AG10803 (cell line): ENCODE measurements at regions not wholly inside any gene's neighbourhood (a gene's known extent, or its start where the extent isn't known, plus 50 kb on each side); places are given as distances from the start of the nearest gene placed in this dataset.

Experiments used
- DNase-seq: peaks from one replicate; pipeline ENCODE4 v3.0.0; 2010; ENCODE audit warnings: low read depth
- H3K4me3 ChIP-seq: 2 replicates; pipeline ENCODE4 v1.5.1; 2011; ENCODE audit warnings: mild to moderate bottlenecking, low read length, control low read depth
- TF ChIP-seq, protein P1 (sequence below): conservative IDR thresholded peaks from 2 replicates; pipeline ENCODE4 v1.5.1; 2011; ENCODE audit warnings: mild to moderate bottlenecking, low read length, control low read depth, inconsistent platforms

DNA sequence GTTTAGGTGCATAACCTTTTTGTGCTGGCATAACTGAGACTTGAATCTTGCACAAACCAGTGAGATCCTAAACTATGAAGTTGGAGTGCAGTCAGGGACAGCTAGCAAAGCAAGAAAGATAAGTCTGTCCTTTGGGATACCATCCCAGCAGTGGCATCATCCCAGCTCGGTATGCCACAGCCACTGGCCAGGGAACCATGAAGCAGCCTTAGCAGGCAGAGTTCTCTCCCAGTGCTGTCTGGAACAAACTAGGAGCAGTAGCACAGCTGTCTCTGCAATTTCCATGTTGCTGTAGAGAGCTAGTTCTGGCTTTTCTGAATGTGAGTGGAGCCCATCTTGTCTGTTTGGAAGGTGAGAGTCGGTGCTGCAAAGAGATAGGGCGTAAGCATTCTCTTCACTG lies 130.3 kb downstream of the DTWD1 start:
- DNase-seq, result no peak
- TF ChIP-seq, protein P1, sequence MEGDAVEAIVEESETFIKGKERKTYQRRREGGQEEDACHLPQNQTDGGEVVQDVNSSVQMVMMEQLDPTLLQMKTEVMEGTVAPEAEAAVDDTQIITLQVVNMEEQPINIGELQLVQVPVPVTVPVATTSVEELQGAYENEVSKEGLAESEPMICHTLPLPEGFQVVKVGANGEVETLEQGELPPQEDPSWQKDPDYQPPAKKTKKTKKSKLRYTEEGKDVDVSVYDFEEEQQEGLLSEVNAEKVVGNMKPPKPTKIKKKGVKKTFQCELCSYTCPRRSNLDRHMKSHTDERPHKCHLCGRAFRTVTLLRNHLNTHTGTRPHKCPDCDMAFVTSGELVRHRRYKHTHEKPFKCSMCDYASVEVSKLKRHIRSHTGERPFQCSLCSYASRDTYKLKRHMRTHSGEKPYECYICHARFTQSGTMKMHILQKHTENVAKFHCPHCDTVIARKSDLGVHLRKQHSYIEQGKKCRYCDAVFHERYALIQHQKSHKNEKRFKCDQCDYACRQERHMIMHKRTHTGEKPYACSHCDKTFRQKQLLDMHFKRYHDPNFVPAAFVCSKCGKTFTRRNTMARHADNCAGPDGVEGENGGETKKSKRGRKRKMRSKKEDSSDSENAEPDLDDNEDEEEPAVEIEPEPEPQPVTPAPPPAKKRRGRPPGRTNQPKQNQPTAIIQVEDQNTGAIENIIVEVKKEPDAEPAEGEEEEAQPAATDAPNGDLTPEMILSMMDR, result no peak
- H3K4me3 ChIP-seq, result no peak overlapping the region

DNA sequence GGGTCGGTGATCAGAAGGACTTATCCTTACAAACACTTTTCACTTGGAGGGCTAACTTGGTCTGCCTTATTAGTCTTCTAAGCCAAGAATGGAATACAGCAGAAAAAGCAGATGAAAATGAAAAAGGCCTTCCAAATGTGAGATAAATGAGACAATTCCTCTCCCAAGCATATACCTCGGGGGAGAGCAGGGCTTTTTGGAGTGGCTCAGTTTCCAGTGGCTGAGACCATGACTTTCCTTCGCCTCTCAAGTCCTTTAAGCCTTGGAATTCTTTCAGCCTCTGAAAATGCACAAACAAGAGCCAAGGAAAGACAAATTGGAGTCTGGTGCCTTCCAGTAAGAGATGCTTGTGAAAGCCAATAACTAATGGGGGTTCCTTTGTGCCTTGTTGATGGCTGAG lies 130.9 kb downstream of the DTWD1 start:
- no peak overlapping the region for H3K4me3 ChIP-seq
- TF ChIP-seq, protein P1, result no peak
- DNase-seq, result no peak

DNA sequence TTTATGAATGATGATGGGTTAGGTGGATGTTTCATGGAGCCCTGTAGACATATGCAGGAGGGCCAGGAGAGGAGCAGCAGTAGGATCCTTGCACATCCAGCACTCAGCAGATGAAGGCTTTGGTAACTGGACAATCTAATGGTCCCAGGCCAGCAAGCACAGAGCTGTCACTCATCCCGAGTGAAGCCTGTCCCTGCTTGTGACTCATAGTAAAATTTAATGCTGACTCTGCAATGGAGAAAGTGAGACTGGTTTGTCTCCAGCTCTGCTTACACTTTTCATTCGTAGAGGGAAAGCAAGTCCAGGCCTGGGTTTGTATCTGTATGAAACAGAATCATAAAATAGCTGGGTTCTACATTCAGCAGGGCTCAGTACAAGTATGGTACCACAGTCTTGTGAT lies 131.7 kb downstream of the DTWD1 start:
- DNase-seq, result no peak
- H3K4me3 ChIP-seq, result no peak overlapping the region
- TF ChIP-seq, protein P1, result no peak

DNA sequence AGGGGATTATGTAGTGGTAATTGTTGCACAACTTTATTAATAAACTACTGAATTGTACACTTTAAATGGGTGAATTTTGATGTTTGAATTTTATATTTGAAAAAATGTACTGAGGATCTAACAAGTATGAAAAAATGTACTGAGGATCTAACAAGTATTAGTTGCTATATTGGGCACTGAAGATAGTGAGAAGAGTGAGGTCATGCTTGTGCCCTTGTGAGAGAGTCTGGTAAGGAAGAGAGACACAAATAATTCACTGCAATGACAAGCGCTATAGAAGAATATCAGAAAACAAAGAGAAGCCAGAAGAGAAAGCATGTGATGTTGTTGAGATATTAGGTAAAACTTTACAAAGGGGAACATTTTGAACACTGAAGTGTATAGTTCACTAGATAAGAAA lies 137.6 kb downstream of the DTWD1 start:
- TF ChIP-seq, protein P1, result no peak
- DNase-seq, result no peak
- H3K4me3 ChIP-seq, result no peak overlapping the region

DNA sequence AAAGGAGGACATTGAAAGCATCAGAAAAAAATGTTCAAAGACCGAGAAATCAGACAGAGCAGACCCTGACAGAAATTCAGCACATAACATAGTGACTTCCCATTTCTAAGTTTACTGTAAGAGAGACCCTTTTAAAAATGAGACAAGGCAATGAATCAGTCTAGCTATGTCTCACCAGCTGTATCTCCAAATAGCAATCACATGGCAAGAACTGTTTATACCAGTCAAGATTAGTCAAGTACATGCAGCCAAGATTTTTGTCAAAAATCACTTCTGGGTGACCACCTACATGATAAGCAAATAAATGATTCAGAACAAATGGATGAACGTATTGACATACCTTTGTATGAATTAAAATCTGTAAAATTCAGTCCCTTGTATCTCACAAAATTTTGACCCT lies 138.0 kb downstream of the DTWD1 start:
- no peak overlapping the region for H3K4me3 ChIP-seq
- TF ChIP-seq, protein P1, result no peak
- DNase-seq, result no peak

DNA sequence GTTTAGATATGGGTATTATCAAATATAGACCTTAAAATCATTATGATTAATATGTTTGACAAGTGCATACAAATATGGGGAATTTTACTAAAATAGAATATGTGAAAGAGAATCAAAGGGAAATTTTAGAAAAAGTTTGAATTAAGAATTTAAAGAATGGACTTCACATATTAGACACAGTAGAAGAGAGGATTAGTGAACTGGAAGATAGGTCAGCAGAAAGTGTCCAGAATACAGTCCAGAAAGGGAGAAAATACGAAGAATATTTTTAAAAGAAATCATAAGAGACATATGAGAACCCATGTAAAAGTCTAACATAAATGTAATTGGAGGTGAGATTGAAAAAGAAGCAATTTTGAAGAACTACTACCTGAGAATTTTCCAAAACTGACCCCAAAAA lies 139.9 kb downstream of the DTWD1 start:
- DNase-seq, result no peak
- TF ChIP-seq, protein P1, result no peak
- H3K4me3 ChIP-seq, result no peak overlapping the region

DNA sequence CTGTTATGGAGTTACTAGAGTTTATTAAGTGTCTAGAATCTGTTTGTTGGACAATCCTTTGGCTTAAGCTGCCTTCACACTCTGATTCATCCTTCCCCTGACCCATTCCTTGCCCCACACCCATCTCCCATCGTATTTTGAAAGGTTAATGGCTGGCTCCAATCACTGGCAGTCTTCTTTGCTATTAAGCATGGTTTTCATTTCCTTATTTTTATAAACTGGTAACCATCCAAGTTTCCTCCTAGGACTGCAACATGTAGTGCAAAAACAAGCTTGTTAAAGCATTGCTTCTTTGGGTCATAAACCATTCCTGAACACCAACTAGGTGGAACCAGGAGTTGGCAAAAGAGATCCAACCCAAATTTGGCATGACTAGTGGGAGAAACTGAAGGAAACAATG lies 148.4 kb downstream of the DTWD1 start:
- no peak overlapping the region for H3K4me3 ChIP-seq

More for the DNA sequence above, 148.4 kb downstream of the DTWD1 start:
- peak; percentile 10 for DNase-seq
- TF ChIP-seq, protein P1, result no peak
